ENCODE measurements at regions not wholly inside any gene's neighbourhood (a gene's known extent, or its start where the extent isn't known, plus 50 kb on each side); places are given as distances from the start of the nearest gene placed in this dataset.

DNA sequence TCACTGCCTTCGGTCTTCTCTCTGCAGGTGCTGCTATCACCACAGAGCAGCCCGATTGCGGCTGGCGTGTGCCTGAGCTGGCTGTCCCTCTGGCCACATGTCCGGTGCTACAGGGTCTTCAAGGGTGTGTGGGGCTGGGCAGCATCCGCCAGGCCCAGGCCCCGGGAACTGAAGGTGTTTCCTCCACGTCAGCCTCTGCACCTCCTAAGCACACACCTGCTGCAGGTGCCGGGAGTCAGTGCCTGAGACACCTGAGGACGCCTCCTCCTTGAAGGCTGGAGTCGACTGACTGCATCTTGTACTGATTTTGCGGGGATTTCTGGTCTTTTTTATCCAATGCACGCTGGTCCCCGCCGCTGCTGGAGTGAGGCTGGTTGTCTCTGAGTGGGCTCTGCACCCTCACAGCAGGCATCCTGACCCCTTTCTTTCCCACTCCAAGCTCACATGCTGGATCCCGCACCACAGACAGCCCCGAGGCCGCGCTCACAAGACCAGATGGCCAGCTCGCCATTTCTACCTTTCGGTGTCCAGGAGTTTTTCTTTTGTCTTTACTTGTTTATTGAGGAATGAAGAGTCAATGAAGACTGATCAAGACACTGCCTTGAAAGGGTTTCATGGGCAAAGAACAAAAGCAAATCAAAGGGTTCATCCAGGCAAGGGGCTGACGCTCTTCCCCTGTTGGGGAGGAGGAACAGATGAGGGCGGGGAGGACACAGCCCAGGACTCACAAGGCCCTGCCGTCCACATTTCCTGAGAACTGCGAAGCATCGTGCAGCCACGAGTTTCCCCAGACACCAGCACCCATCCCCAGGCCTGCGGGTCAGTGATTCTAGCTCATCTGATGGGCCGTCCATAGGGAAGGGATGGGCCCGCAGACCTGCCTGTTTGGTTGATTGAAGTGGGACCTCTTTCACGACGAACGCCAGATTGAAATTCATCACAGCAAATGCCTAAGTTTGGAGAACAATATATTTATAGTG is 203.8 kb upstream of the SOX1 start:
- TF ChIP-seq, protein P1, sequence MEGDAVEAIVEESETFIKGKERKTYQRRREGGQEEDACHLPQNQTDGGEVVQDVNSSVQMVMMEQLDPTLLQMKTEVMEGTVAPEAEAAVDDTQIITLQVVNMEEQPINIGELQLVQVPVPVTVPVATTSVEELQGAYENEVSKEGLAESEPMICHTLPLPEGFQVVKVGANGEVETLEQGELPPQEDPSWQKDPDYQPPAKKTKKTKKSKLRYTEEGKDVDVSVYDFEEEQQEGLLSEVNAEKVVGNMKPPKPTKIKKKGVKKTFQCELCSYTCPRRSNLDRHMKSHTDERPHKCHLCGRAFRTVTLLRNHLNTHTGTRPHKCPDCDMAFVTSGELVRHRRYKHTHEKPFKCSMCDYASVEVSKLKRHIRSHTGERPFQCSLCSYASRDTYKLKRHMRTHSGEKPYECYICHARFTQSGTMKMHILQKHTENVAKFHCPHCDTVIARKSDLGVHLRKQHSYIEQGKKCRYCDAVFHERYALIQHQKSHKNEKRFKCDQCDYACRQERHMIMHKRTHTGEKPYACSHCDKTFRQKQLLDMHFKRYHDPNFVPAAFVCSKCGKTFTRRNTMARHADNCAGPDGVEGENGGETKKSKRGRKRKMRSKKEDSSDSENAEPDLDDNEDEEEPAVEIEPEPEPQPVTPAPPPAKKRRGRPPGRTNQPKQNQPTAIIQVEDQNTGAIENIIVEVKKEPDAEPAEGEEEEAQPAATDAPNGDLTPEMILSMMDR (IDR thresholded peaks at IDR 0.05 in 2 of 3, conservative IDR thresholded peaks at IDR 0.05 in 1 of 3; ENCODE audit: control insufficient read depth in 2 of 3, extremely low read depth in 1 of 3, insufficient read depth in 1 of 3, low read depth in 3 of 3, low read length in 3 of 3): no peak
- TF ChIP-seq TAF1 (IDR thresholded peaks at IDR 0.05; ENCODE audit: borderline replicate concordance, low read depth, low read length) (no peak), CHD2 (IDR thresholded peaks at IDR 0.05; ENCODE audit: borderline replicate concordance, low read depth, low read length) (no peak), SP1 (IDR thresholded peaks at IDR 0.05; ENCODE audit: low read depth, low read length) (no peak)

Measured in GM12878 (cell line).